ENCODE measurements at regions not wholly inside any gene's neighbourhood (a gene's known extent, or its start where the extent isn't known, plus 50 kb on each side); places are given as distances from the start of the nearest gene placed in this dataset.

GRCh38 chrX:21181232-21181853 lies 192.9 kb upstream of the CNKSR2 start:
- TF ChIP-seq PAX5 (IDR thresholded peaks at IDR 0.05; ENCODE audit: insufficient read depth, low read length, severe bottlenecking) (no peak), POLR2A (IDR thresholded peaks at IDR 0.05; ENCODE audit: low read depth, low read length) (no peak), POLR2AphosphoS5 (IDR thresholded peaks at IDR 0.05; ENCODE audit: low read depth, low read length) (no peak)

Data from GM12891 (cell line).